ENCODE measurements at regions not wholly inside any gene's neighbourhood (a gene's known extent, or its start where the extent isn't known, plus 50 kb on each side); places are given as distances from the start of the nearest gene placed in this dataset.

- TF ChIP-seq EZH2 (IDR thresholded peaks at IDR 0.05; ENCODE audit: low read length, unreplicated experiment) = no peak
- no peak for TF ChIP-seq CTCF (conservative IDR thresholded peaks at IDR 0.05; ENCODE audit: low read depth, low read length)
- TF ChIP-seq EZH2phosphoT487 (IDR thresholded peaks at IDR 0.05; ENCODE audit: borderline replicate concordance, low read length) = no peak
- H3K27ac ChIP-seq (ENCODE audit: low read length) = no peak overlapping the region
- H3K9ac ChIP-seq (ENCODE audit: low read length) = no peak overlapping the region
- POLR2A ChIA-PET (ENCODE audit: unreplicated experiment) = no interaction called here
- peaks cover 2% of the 10 kb centered on the region; the same call in 1 of the 2 replicates for H3K4me1 ChIP-seq (ENCODE audit: insufficient read depth, low read length)
- no peak overlapping the region for H3K4me2 ChIP-seq (ENCODE audit: low read length)
- no peaks in the 10 kb centered on the region for H3K79me2 ChIP-seq (ENCODE audit: low read length)
- CTCF ChIA-PET = interaction anchor here (0.5 kb wide), 1 partner anchor 219 kb away, joined by 6 read pairs; no protein-coding TSS in a partner anchor
- BruUV-seq (replicated peaks) = no TSS peak
- H3K27me3 ChIP-seq (ENCODE audit: low read length) = no peaks in the 10 kb centered on the region
- no peak overlapping the region for H2AFZ ChIP-seq (ENCODE audit: low read length)
- H3K9me3 ChIP-seq (ENCODE audit: low read length) = no peaks in the 10 kb centered on the region
- intact Hi-C loops (cut with micrococcal nuclease) = no loop called here
- no peak overlapping the region for H3K4me3 ChIP-seq (ENCODE audit: low read length)
- no peaks in the 10 kb centered on the region for H3K36me3 ChIP-seq (ENCODE audit: low read depth, low read length)
- DNase-seq = no peak
- H3K9me2 ChIP-seq (replicated peaks; ENCODE audit: low read length) = no peaks in the 10 kb centered on the region
- ATAC-seq = no peak
- H3F3A ChIP-seq (ENCODE audit: low read length, unreplicated experiment) = no peaks in the 10 kb centered on the region
- H4K20me1 ChIP-seq (ENCODE audit: low read length) = no peaks in the 10 kb centered on the region
Observed at GRCh38 chr4:64613046-64613445, 203.8 kb upstream of the TECRL start.

- Histone ChIP-seq H3K79me2 (ENCODE audit: low read length) (no peaks in the 10 kb centered on the region), H3K4me3 (ENCODE audit: low read length) (no peak overlapping the region), H3K4me2 (ENCODE audit: low read length) (no peak overlapping the region), H2AFZ (ENCODE audit: low read length) (no peak overlapping the region), H3K9ac (ENCODE audit: low read length) (no peak overlapping the region), H3K9me3 (ENCODE audit: low read length) (no peaks in the 10 kb centered on the region), H3K36me3 (ENCODE audit: low read depth, low read length) (no peaks in the 10 kb centered on the region), H3K9me2 (replicated peaks; ENCODE audit: low read length) (no peaks in the 10 kb centered on the region), H3K27me3 (ENCODE audit: low read length) (no peaks in the 10 kb centered on the region), H3F3A (ENCODE audit: low read length, unreplicated experiment) (no peaks in the 10 kb centered on the region), H3K27ac (ENCODE audit: low read length) (no peak overlapping the region), H4K20me1 (ENCODE audit: low read length) (no peaks in the 10 kb centered on the region), H3K4me1 (ENCODE audit: insufficient read depth, low read length) (no peaks in the 10 kb centered on the region)
- intact Hi-C loops (cut with micrococcal nuclease) = no loop called here
- ChIA-PET CTCF (interaction anchor here (0.7 kb wide), 1 partner anchor 85 kb away, joined by 6 read pairs; no protein-coding TSS in a partner anchor), POLR2A (ENCODE audit: unreplicated experiment) (no interaction called here)
- BruUV-seq (replicated peaks) = no TSS peak
- DNase-seq (peak; percentile 6), ATAC-seq (peak; percentile 82)
- TF ChIP-seq CTCF (conservative IDR thresholded peaks at IDR 0.05; ENCODE audit: low read depth, low read length) (no peak), EZH2phosphoT487 (IDR thresholded peaks at IDR 0.05; ENCODE audit: borderline replicate concordance, low read length) (no peak), EZH2 (IDR thresholded peaks at IDR 0.05; ENCODE audit: low read length, unreplicated experiment) (no peak)
Observed at GRCh38 chr4:64598066-64598465, 188.8 kb upstream of the TECRL start.

GRCh38 chr4:64594723-64595122 is 185.5 kb upstream of the TECRL start:
- no TSS peak for BruUV-seq (replicated peaks)
- Histone ChIP-seq H3K79me2 (ENCODE audit: low read length) (no peaks in the 10 kb centered on the region), H3K27ac (ENCODE audit: low read length) (no peak overlapping the region), H3K4me1 (ENCODE audit: insufficient read depth, low read length) (no peaks in the 10 kb centered on the region), H3K9me3 (ENCODE audit: low read length) (no peaks in the 10 kb centered on the region), H3K9ac (ENCODE audit: low read length) (no peak overlapping the region), H3K36me3 (ENCODE audit: low read depth, low read length) (no peaks in the 10 kb centered on the region), H4K20me1 (ENCODE audit: low read length) (no peaks in the 10 kb centered on the region), H3K4me2 (ENCODE audit: low read length) (no peak overlapping the region), H3K27me3 (ENCODE audit: low read length) (no peaks in the 10 kb centered on the region), H3F3A (ENCODE audit: low read length, unreplicated experiment) (no peaks in the 10 kb centered on the region), H3K4me3 (ENCODE audit: low read length) (no peak overlapping the region), H2AFZ (ENCODE audit: low read length) (no peak overlapping the region), H3K9me2 (replicated peaks; ENCODE audit: low read length) (no peaks in the 10 kb centered on the region)
- DNase-seq (no peak), ATAC-seq (no peak)
- TF ChIP-seq EZH2phosphoT487 (IDR thresholded peaks at IDR 0.05; ENCODE audit: borderline replicate concordance, low read length) (no peak), CTCF (conservative IDR thresholded peaks at IDR 0.05; ENCODE audit: low read depth, low read length) (no peak), EZH2 (IDR thresholded peaks at IDR 0.05; ENCODE audit: low read length, unreplicated experiment) (no peak)
- intact Hi-C loops (cut with micrococcal nuclease) = no loop called here
- ChIA-PET POLR2A (ENCODE audit: unreplicated experiment) (no interaction called here), CTCF (no interaction called here)
